IMR-90 (cell line): ENCODE measurements at regions not wholly inside any gene's neighbourhood (a gene's known extent, or its start where the extent isn't known, plus 50 kb on each side); places are given as distances from the start of the nearest gene placed in this dataset.

ENCODE experiments used
- ATAC-seq: fragments of 200-7000 bp; cut with Tn5 transposase; 2 replicates; pipeline ENCODE4 v1.9.1; 2020; ENCODE audit warnings: low read depth, mild to moderate bottlenecking, moderate library complexity
- BruUV-seq: library from RNA; stranded (reverse); fragments of 400-500 nt; replicated peaks from 2 replicates; lab custom pipeline; 2021; lab: Mats Ljungman, UMichigan
- CTCF ChIA-PET: fragments of 300-600 bp; formaldehyde crosslinking; extraction: SDS; loops from one replicate; lab custom pipeline; 2021; ENCODE audit warnings: antibody characterized with exemption; lab: Yijun Ruan, JAX
- POLR2A ChIA-PET: fragments of 300-600 bp; sonication (Branson Sonifier 250); formaldehyde crosslinking; loops from one replicate; lab custom pipeline; 2022; ENCODE audit warnings: antibody characterized with exemption; ENCODE audit not compliant: unreplicated experiment; lab: Charles Lee
- DNase-seq: peaks from one replicate; pipeline ENCODE4 v3.0.0; 2013
- H2AFZ ChIP-seq: replicated peaks from 2 replicates; pipeline ENCODE3; 2013; ENCODE audit warnings: low read length, mild to moderate bottlenecking; ENCODE audit not compliant: poor library complexity
- H2AK5ac ChIP-seq: 2 replicates; pipeline ENCODE4 v1.6.1; 2013; ENCODE audit warnings: low read depth, low read length, inconsistent platforms
- H2AK9ac ChIP-seq: replicated peaks from 2 replicates; pipeline ENCODE3; 2013; ENCODE audit warnings: mild to moderate bottlenecking, low read depth, low read length, moderate library complexity; ENCODE audit not compliant: poor library complexity
- H2BK120ac ChIP-seq: 2 replicates; pipeline ENCODE4 v1.6.1; 2013; ENCODE audit warnings: low read depth, low read length, inconsistent platforms
- H2BK15ac ChIP-seq: 3 replicates; pipeline ENCODE4 v1.6.1; 2013; ENCODE audit warnings: low read depth, low read length, inconsistent platforms
- H2BK20ac ChIP-seq: 2 replicates; pipeline ENCODE4 v1.6.1; 2013; ENCODE audit warnings: low read depth, mild to moderate bottlenecking, inconsistent platforms, low read length, moderate library complexity
- H2BK5ac ChIP-seq: 2 replicates; pipeline ENCODE4 v1.6.1; 2013; ENCODE audit warnings: mild to moderate bottlenecking, low read depth, low read length, inconsistent platforms; ENCODE audit not compliant: poor library complexity, severe bottlenecking
- H3K14ac ChIP-seq: replicated peaks from 2 replicates; pipeline ENCODE4 v1.6.1; 2013; ENCODE audit warnings: low read depth, low read length, inconsistent platforms
- H3K18ac ChIP-seq: 2 replicates; pipeline ENCODE4 v1.6.1; 2013; ENCODE audit warnings: low read depth, low read length, control low read depth
- H3K23ac ChIP-seq: 2 replicates; pipeline ENCODE4 v1.6.1; 2013; ENCODE audit warnings: low read depth, low read length, inconsistent platforms
- H3K27ac ChIP-seq: 2 replicates; pipeline ENCODE4 v1.5.1; 2013; ENCODE audit warnings: mild to moderate bottlenecking, control low read depth, low read length; ENCODE audit not compliant: insufficient read depth
- H3K27me3 ChIP-seq: 2 replicates; pipeline ENCODE4 v1.6.1; 2013; ENCODE audit warnings: low read length; ENCODE audit not compliant: control insufficient read depth, insufficient read depth
- H3K36me3 ChIP-seq: 2 replicates; pipeline ENCODE4 v1.6.1; 2013; ENCODE audit warnings: low read length, mixed read lengths; ENCODE audit not compliant: control insufficient read depth, insufficient read depth
- H3K4ac ChIP-seq: 2 replicates; pipeline ENCODE4 v1.6.1; 2013; ENCODE audit warnings: low read depth, low read length, inconsistent platforms
- H3K4me1 ChIP-seq: 2 replicates; pipeline ENCODE4 v1.6.1; 2013; ENCODE audit warnings: low read length, mixed read lengths; ENCODE audit not compliant: control insufficient read depth, insufficient read depth
- H3K4me2 ChIP-seq: 2 replicates; pipeline ENCODE4 v1.6.1; 2013; ENCODE audit warnings: low read depth, mild to moderate bottlenecking, control low read depth, low read length, moderate library complexity
- H3K4me3 ChIP-seq: 2 replicates; pipeline ENCODE4 v1.5.1; 2013; ENCODE audit warnings: low read depth, mild to moderate bottlenecking, control low read depth, low read length, moderate library complexity; ENCODE audit not compliant: insufficient read depth
- H3K56ac ChIP-seq: 2 replicates; pipeline ENCODE4 v1.6.1; 2013; ENCODE audit warnings: low read length, inconsistent platforms; ENCODE audit not compliant: insufficient read depth; ENCODE audit errors: extremely low read depth
- H3K79me1 ChIP-seq, 2 experiments: 2 replicates each; pipeline ENCODE4 v1.6.1; 2013; ENCODE audit warnings: low read length in 2 of 2, inconsistent platforms in 1 of 2, low read depth in 1 of 2
- H3K9ac ChIP-seq: 2 replicates; pipeline ENCODE4 v1.6.1; 2013; ENCODE audit warnings: low read depth, low read length, control low read depth
- H3K9me1 ChIP-seq: 2 replicates; pipeline ENCODE4 v1.6.1; 2013; ENCODE audit warnings: low read length, inconsistent platforms; ENCODE audit not compliant: insufficient read depth
- H3K9me3 ChIP-seq: 2 replicates; pipeline ENCODE4 v1.6.1; 2013; ENCODE audit warnings: low read length; ENCODE audit not compliant: control insufficient read depth, insufficient read depth
- H4K20me1 ChIP-seq: 2 replicates; pipeline ENCODE4 v1.6.1; 2013; ENCODE audit warnings: low read length, inconsistent platforms; ENCODE audit not compliant: insufficient read depth
- H4K5ac ChIP-seq: 2 replicates; pipeline ENCODE4 v1.6.1; 2013; ENCODE audit warnings: mild to moderate bottlenecking, low read depth, low read length, control low read depth
- H4K8ac ChIP-seq, 2 experiments: 2 replicates each; pipeline ENCODE4 v1.6.1; 2013; ENCODE audit warnings: low read depth in 2 of 2, low read length in 2 of 2, control low read depth in 1 of 2, inconsistent platforms in 1 of 2
- H4K91ac ChIP-seq: 2 replicates; pipeline ENCODE4 v1.6.1; 2013; ENCODE audit warnings: low read depth, low read length, inconsistent platforms; ENCODE audit not compliant: insufficient read depth
- BHLHE40 ChIP-seq: fragments of 150-350 bp; IDR thresholded peaks from 2 replicates; pipeline ENCODE4 v1.6.1; 2016; ENCODE audit warnings: mild to moderate bottlenecking, low read depth, low read length
- FOS ChIP-seq: fragments of 150-350 bp; IDR thresholded peaks from 2 replicates; pipeline ENCODE4 v1.6.1; 2016; ENCODE audit warnings: low read depth, low read length
- MAFK ChIP-seq: IDR thresholded peaks from 2 replicates; pipeline ENCODE4 v1.6.1; 2012; ENCODE audit warnings: low read depth, low read length, improper control_type of control experiment
- MAZ ChIP-seq: IDR thresholded peaks from 2 replicates; pipeline ENCODE4 v1.6.1; 2012; ENCODE audit warnings: low read depth, mild to moderate bottlenecking, low read length, improper control_type of control experiment, moderate library complexity, borderline replicate concordance
- MXI1 ChIP-seq: IDR thresholded peaks from 2 replicates; pipeline ENCODE4 v1.6.1; 2012; ENCODE audit warnings: low read depth, mild to moderate bottlenecking, low read length, moderate library complexity, borderline replicate concordance
- POLR2A ChIP-seq: IDR thresholded peaks from 2 replicates; pipeline ENCODE4 v1.6.1; 2012; ENCODE audit warnings: mild to moderate bottlenecking, low read depth, low read length
- RAD21 ChIP-seq: IDR thresholded peaks from 2 replicates; pipeline ENCODE4 v1.6.1; 2012; ENCODE audit warnings: low read length, improper control_type of control experiment
- RCOR1 ChIP-seq: IDR thresholded peaks from 2 replicates; pipeline ENCODE4 v1.6.1; 2012; ENCODE audit warnings: mild to moderate bottlenecking, low read length, improper control_type of control experiment; ENCODE audit not compliant: insufficient replicate concordance
- RFX5 ChIP-seq: IDR thresholded peaks from 2 replicates; pipeline ENCODE4 v1.8.0; 2012; ENCODE audit warnings: low read depth, mild to moderate bottlenecking, low read length, moderate library complexity
- SMC3 ChIP-seq: fragments of 150-350 bp; IDR thresholded peaks from 2 replicates; pipeline ENCODE4 v1.6.1; 2016; ENCODE audit warnings: low read depth, mild to moderate bottlenecking, antibody characterized with exemption, low read length, moderate library complexity
- WGBS, 2 experiments: methylation state at CpG; one replicate each; pipeline versions ENCODE4 v1.1.5 to v1.1.7; 2013; ENCODE audit warnings: missing lambda C conversion rate in 2 of 2; ENCODE audit not compliant: insufficient read length in 1 of 2; ENCODE audit errors: extremely low coverage in 2 of 2; 5-methylcytosine and 5-hydroxymethylcytosine counted together
- dilution Hi-C: fragments of 300-500 bp; cut with HindIII; formaldehyde crosslinking; loops from one replicate; pipeline ENCODE4 v1.14.3; 2018; ENCODE audit warnings: low sequenced_read_pairs; ENCODE audit not compliant: unreplicated experiment
- in situ Hi-C: fragments of 300-500 bp; cut with MboI; formaldehyde crosslinking; loops from 3 replicates; pipeline ENCODE4 v1.14.3; 2019; ENCODE audit warnings: low sequenced_read_pairs, inconsistent platforms, mixed read lengths
- intact Hi-C: fragments of 100-400 bp; cut with micrococcal nuclease; formaldehyde crosslinking; loops from 2 replicates; pipeline ENCODE4 v1.10.0; 2022
- TF ChIP-seq, protein P1 (sequence below): conservative IDR thresholded peaks from 2 replicates; pipeline ENCODE4 v1.5.1; 2012; ENCODE audit warnings: mild to moderate bottlenecking, low read depth, low read length, improper control_type of control experiment
- TF ChIP-seq, protein P2 (sequence below): fragments of 150-350 bp; IDR thresholded peaks from 2 replicates; pipeline ENCODE4 v1.6.1; 2017; ENCODE audit warnings: mild to moderate bottlenecking, antibody characterized with exemption, low read length, low read depth

DNA sequence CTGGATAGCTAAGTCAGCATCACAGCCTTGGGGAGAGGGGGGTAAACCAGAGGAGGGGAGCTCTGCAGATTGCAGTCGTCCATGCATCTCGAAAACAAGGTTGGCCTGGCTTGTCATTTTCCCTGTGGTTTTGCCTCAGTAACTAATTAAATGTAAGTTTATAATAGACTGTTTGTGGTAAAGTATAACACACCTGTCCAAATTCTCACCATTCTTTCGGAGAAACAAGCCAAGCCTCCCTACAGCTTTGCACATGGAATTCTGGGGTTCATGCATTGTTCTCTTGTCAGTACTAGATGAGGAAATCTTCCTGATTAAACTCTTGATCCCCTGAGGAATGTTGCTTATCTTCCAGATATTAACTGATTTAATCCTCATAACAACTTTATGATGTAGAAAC is 1065.2 kb upstream of the FAM98A start:
- H3K4me2 ChIP-seq: no peak overlapping the region
- no CpG with 5 or more reads among the region's 3 CpGs for WGBS, 2 experiments
- no peak overlapping the region for H2BK20ac ChIP-seq
- no peak overlapping the region for H3K4ac ChIP-seq
- no TSS peak for BruUV-seq
- no peak overlapping the region for H4K5ac ChIP-seq
- POLR2A ChIA-PET: no interaction called here
- H3K14ac ChIP-seq: no peak overlapping the region
- no peaks in the 10 kb centered on the region for H3K27me3 ChIP-seq
- H3K18ac ChIP-seq: no peak overlapping the region
- in situ Hi-C loops: no loop called here
- CTCF ChIA-PET: no interaction called here
- peaks cover 5% of the 10 kb centered on the region for H3K9me3 ChIP-seq
- no peak overlapping the region for H3K9ac ChIP-seq
- intact Hi-C loops: no loop called here
- no peak overlapping the region for H4K8ac ChIP-seq
- H3K23ac ChIP-seq: no peak overlapping the region
- TF ChIP-seq RAD21 (no peak), RCOR1 (no peak), MAFK (no peak), POLR2A (no peak), MXI1 (no peak), SMC3 (no peak), BHLHE40 (no peak), MAZ (no peak), RFX5 (no peak), FOS (no peak)
- TF ChIP-seq, protein P1, sequence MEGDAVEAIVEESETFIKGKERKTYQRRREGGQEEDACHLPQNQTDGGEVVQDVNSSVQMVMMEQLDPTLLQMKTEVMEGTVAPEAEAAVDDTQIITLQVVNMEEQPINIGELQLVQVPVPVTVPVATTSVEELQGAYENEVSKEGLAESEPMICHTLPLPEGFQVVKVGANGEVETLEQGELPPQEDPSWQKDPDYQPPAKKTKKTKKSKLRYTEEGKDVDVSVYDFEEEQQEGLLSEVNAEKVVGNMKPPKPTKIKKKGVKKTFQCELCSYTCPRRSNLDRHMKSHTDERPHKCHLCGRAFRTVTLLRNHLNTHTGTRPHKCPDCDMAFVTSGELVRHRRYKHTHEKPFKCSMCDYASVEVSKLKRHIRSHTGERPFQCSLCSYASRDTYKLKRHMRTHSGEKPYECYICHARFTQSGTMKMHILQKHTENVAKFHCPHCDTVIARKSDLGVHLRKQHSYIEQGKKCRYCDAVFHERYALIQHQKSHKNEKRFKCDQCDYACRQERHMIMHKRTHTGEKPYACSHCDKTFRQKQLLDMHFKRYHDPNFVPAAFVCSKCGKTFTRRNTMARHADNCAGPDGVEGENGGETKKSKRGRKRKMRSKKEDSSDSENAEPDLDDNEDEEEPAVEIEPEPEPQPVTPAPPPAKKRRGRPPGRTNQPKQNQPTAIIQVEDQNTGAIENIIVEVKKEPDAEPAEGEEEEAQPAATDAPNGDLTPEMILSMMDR: no peak
- TF ChIP-seq, protein P2, sequence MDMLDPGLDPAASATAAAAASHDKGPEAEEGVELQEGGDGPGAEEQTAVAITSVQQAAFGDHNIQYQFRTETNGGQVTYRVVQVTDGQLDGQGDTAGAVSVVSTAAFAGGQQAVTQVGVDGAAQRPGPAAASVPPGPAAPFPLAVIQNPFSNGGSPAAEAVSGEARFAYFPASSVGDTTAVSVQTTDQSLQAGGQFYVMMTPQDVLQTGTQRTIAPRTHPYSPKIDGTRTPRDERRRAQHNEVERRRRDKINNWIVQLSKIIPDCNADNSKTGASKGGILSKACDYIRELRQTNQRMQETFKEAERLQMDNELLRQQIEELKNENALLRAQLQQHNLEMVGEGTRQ: no peak
- H3K79me1 ChIP-seq: no peaks in the 10 kb centered on the region
- H2BK5ac ChIP-seq: no peak overlapping the region
- H4K91ac ChIP-seq: no peak overlapping the region
- no peak overlapping the region for H2BK15ac ChIP-seq
- H3K4me3 ChIP-seq: no peak overlapping the region
- no peak overlapping the region for H3K27ac ChIP-seq
- no peak overlapping the region for H2AK5ac ChIP-seq
- no peaks in the 10 kb centered on the region for H3K9me1 ChIP-seq
- dilution Hi-C loops: no loop called here
- H2BK120ac ChIP-seq: no peak overlapping the region
- H3K36me3 ChIP-seq: no peaks in the 10 kb centered on the region
- H4K20me1 ChIP-seq: no peaks in the 10 kb centered on the region
- no peaks in the 10 kb centered on the region for H3K4me1 ChIP-seq
- no peak for ATAC-seq
- H2AFZ ChIP-seq: no peak overlapping the region
- no peak overlapping the region for H2AK9ac ChIP-seq
- H3K56ac ChIP-seq: no peak overlapping the region
- no peak for DNase-seq
